Body of pancreas (tissue), 4 donors: ENCODE measurements at regions not wholly inside any gene's neighbourhood (a gene's known extent, or its start where the extent isn't known, plus 50 kb on each side); places are given as distances from the start of the nearest gene placed in this dataset.

Source experiments
- ATAC-seq: fragments of 150-250 bp; one replicate; pipeline ENCODE4 v1.9.1; 2016
- DNase-seq, 4 donors: peaks; one replicate each; pipeline ENCODE4 v3.0.0-alpha.2; 2019
- H3K27ac ChIP-seq, 4 donors: fragments of 200-600 bp; sonication (generic); 1 replicate in 3 of 4; 2 replicates in 1 of 4; pipeline versions ENCODE4 v1.5.1 to v1.6.1; 2016 to 2019; ENCODE audit warnings: mild to moderate bottlenecking in 1 of 4, mixed read lengths in 1 of 4, moderate library complexity in 1 of 4
- H3K27me3 ChIP-seq, 2 donors: fragments of 200-600 bp; sonication (generic); one replicate each; pipeline ENCODE4 v1.6.0; 2016; ENCODE audit warnings: mild to moderate bottlenecking in 1 of 2
- H3K36me3 ChIP-seq, 2 donors: fragments of 200-600 bp; sonication (generic); replicated peaks in 1 of 2; 2 replicates each; pipeline ENCODE4 v1.5.1; 2016; ENCODE audit warnings: low read depth in 2 of 2; ENCODE audit not compliant: insufficient read depth in 1 of 2
- H3K4me1 ChIP-seq: fragments of 200-600 bp; sonication (generic); one replicate; pipeline ENCODE4 v1.6.0; 2016
- H3K4me3 ChIP-seq, 2 donors: fragments of 200-600 bp; sonication (generic); 1 replicate in 1 of 2; 2 replicates in 1 of 2; pipeline ENCODE4 v1.5.1; 2016 to 2019
- H3K9me3 ChIP-seq, 3 donors: fragments of 200-600 bp; sonication (generic); 1 replicate in 2 of 3; 2 replicates in 1 of 3; pipeline ENCODE4 v1.5.1; 2016
- CTCF ChIP-seq, 7 experiments: fragments of 450-650 bp in 4 of 7; fragments of 200-600 bp in 3 of 7; sonication (generic) in 3 of 7; IDR thresholded peaks; one replicate each; pipeline ENCODE4 v1.5.1; 2016 to 2019; ENCODE audit warnings: antibody characterized with exemption in 7 of 7
- POLR2A ChIP-seq, 3 donors: fragments of 450-650 bp; IDR thresholded peaks; one replicate each; pipeline ENCODE4 v1.6.1; 2016; ENCODE audit warnings: antibody characterized with exemption in 3 of 3, mild to moderate bottlenecking in 2 of 3
- WGBS, 2 donors: methylation state at CpG; one replicate each; pipeline ENCODE4 v1.1.5; 2017; 5-methylcytosine and 5-hydroxymethylcytosine counted together
- intact Hi-C: fragments of 100-400 bp; cut with DNase I; formaldehyde crosslinking; loops from one replicate; pipeline ENCODE4 v1.15.1; 2023

- Histone ChIP-seq H3K4me3 (no peak overlapping the region), H3K27ac (no peak overlapping the region), H3K9me3 (no peaks in the 10 kb centered on the region), H3K27me3 (no peaks in the 10 kb centered on the region), H3K36me3 (no peaks in the 10 kb centered on the region), H3K4me1 (no peaks in the 10 kb centered on the region)
- intact Hi-C loops, result no loop called here
- DNase-seq (no peak), ATAC-seq (no peak)
- 76 to 80% methylated on average over 14 of the region's 14 CpGs for WGBS, 2 donors
- TF ChIP-seq CTCF (IDR thresholded peaks at IDR 0.05), result no peak
- TF ChIP-seq POLR2A (IDR thresholded peaks at IDR 0.05), result no peak
Measured at GRCh38 chr14:76277586-76278130, 98.3 kb upstream of the ESRRB start.

GRCh38 chr14:76280221-76280620, 95.7 kb upstream of the ESRRB start:
- DNase-seq (no peak), ATAC-seq (no peak)
- H3K36me3 ChIP-seq, result no peaks in the 10 kb centered on the region
- no peak overlapping the region for H3K4me3 ChIP-seq
- TF ChIP-seq CTCF (IDR thresholded peaks at IDR 0.05), result no peak
- TF ChIP-seq POLR2A (IDR thresholded peaks at IDR 0.05), result no peak
- WGBS, 2 donors, result 29 to 36% methylated on average over 3 of the region's 3 CpGs
- H3K9me3 ChIP-seq, result no peaks in the 10 kb centered on the region
- no peak overlapping the region for H3K27ac ChIP-seq
- intact Hi-C loops, result no loop called here
- H3K4me1 ChIP-seq, result no peaks in the 10 kb centered on the region
- no peaks in the 10 kb centered on the region for H3K27me3 ChIP-seq

GRCh38 chr14:76282581-76282980, 93.4 kb upstream of the ESRRB start:
- H3K9me3 ChIP-seq, result no peaks in the 10 kb centered on the region
- H3K27ac ChIP-seq, result no peak overlapping the region
- TF ChIP-seq CTCF (IDR thresholded peaks at IDR 0.05) (no peak), POLR2A (IDR thresholded peaks at IDR 0.05) (no peak)
- ATAC-seq (no peak), DNase-seq (no peak)
- no peaks in the 10 kb centered on the region for H3K27me3 ChIP-seq
- intact Hi-C loops, result no loop called here
- no peaks in the 10 kb centered on the region for H3K4me1 ChIP-seq
- no peaks in the 10 kb centered on the region for H3K36me3 ChIP-seq
- H3K4me3 ChIP-seq, result no peak overlapping the region
- WGBS, 2 donors, result 47 to 70% methylated on average over 2 of the region's 2 CpGs

- 94 to 95% methylated on average over 1 of the region's 1 CpG for WGBS, 2 donors
- Histone ChIP-seq H3K9me3 (no peaks in the 10 kb centered on the region), H3K27ac (no peak overlapping the region), H3K36me3 (no peaks in the 10 kb centered on the region), H3K27me3 (no peaks in the 10 kb centered on the region), H3K4me1 (no peaks in the 10 kb centered on the region), H3K4me3 (no peak overlapping the region)
- DNase-seq (no peak), ATAC-seq (no peak)
- no peak for TF ChIP-seq POLR2A (IDR thresholded peaks at IDR 0.05)
- TF ChIP-seq CTCF (IDR thresholded peaks at IDR 0.05), result no peak
- intact Hi-C loops, result no loop called here
Measured at GRCh38 chr14:76287063-76287462, 88.9 kb upstream of the ESRRB start.

GRCh38 chr14:76289276-76289675, 86.7 kb upstream of the ESRRB start:
- no peak for DNase-seq
- intact Hi-C loops, result no loop called here
- TF ChIP-seq CTCF (IDR thresholded peaks at IDR 0.05) (no peak), POLR2A (IDR thresholded peaks at IDR 0.05) (no peak)
- ATAC-seq, result no peak
- H3K4me1 ChIP-seq, result peaks cover 12% of the 10 kb centered on the region
- H3K4me3 ChIP-seq, result no peak overlapping the region
- H3K27ac ChIP-seq, result no peak overlapping the region
- H3K9me3 ChIP-seq, result no peaks in the 10 kb centered on the region
- H3K27me3 ChIP-seq, result no peaks in the 10 kb centered on the region
- 84 to 91% methylated on average over 4 of the region's 4 CpGs for WGBS, 2 donors
- no peaks in the 10 kb centered on the region for H3K36me3 ChIP-seq
